ENCODE measurements at regions not wholly inside any gene's neighbourhood (a gene's known extent, or its start where the extent isn't known, plus 50 kb on each side); places are given as distances from the start of the nearest gene placed in this dataset.

- TF ChIP-seq CTCF (conservative IDR thresholded peaks at IDR 0.05; ENCODE audit: low read depth, low read length) (no peak), MXI1 (IDR thresholded peaks at IDR 0.05; ENCODE audit: borderline replicate concordance, low read depth, low read length) (no peak), RCOR1 (IDR thresholded peaks at IDR 0.05; ENCODE audit: insufficient replicate concordance, low read length) (no peak)
Observed at GRCh38 chr14:97706819-97707218, 909.6 kb downstream of the VRK1 start.

Data from IMR-90 (cell line).